ENCODE measurements at regions not wholly inside any gene's neighbourhood (a gene's known extent, or its start where the extent isn't known, plus 50 kb on each side); places are given as distances from the start of the nearest gene placed in this dataset.

DNA sequence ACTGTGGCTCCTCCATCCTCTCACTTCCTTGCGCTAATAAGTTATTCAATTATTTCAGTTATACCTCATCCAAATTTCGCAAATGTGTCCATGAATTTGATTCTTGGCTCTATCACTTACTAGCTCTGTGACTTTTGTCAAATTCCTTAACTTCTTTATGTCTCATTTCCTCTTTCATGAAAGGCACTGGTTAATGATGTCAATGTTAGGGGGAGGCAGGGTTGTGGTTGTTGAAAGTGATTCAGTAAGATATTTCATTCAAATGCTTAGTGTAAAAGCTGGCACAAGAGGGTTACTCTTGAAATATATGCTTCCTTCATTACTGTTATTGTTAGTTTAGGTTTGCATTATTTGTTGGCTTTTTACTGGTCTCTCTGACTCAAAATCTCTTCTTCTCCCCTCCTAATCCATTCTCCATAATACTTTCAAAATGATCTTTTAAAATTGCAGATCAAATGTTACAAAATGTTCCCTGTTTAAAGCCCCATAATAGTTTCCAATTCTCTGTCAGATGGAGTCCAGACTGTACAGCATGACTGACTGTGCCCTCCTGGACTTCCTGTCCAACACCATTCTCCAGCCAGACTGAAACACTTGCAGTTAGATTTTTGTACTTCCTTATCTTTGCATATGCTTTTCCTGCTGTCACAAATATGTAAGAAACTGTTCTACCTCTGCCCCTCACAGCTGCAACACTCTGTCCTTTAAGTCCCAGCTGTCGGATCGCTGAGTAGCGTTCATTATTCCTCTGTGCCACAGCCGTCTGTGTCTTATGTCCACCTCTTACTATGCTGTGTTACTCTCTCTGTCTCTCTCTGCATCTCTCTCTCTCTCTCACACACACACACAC is 510.6 kb upstream of the RAG2 start:
- DNase-seq (ENCODE audit: low read depth in 4 of 4, low spot score in 1 of 4) = no peak

DNA sequence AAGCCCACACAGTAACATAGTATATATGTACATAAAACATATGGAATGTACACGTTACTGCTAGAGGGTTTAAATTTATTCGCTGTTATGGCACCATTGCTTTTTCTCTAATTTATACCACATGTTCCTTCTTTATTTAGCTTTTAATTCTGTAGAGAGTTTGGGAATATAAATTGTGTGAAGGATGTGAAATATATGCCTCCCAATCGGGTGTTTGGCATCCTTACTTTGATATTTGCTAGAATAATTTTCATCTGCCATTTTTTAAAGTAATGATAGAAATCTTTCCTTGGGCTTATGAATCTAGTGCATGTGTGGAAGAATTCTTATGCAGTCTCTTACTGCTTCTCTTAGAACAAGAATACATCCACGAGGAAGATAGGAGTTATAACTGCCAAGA is 509.8 kb upstream of the RAG2 start:
- no peak for DNase-seq (ENCODE audit: low read depth in 4 of 4, low spot score in 1 of 4)

- no peak for DNase-seq (ENCODE audit: low read depth in 4 of 4, low spot score in 1 of 4)
Observed at GRCh38 chr11:37107415-37107814, 509.4 kb upstream of the RAG2 start.

- no peak for DNase-seq (ENCODE audit: low read depth in 4 of 4, low spot score in 1 of 4)
Observed at GRCh38 chr11:37105427-37105826, 507.4 kb upstream of the RAG2 start.

DNA sequence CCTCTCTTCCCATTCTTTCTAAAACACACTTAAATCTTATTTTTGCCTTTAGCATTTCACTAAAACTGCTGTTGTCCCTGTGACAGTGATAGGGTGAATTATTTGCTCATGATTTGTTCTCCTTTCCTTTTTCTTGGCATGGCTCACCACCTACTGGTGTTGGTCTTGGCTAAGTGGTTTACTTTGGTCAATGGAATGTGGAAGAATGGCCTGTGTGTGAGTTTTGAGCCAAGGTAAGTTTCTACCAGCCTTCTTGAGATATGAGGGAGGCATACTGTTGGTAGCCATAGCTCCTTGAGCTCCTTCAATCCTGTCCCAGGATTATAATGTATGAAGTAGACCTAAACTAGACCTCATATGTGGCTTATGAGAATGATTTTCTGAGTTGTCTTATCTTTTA is 506.3 kb upstream of the RAG2 start:
- no peak for DNase-seq (ENCODE audit: low read depth in 4 of 4, low spot score in 1 of 4)

- DNase-seq (ENCODE audit: low read depth in 4 of 4, low spot score in 1 of 4) = no peak
Observed at GRCh38 chr11:37100008-37100407, 502.0 kb upstream of the RAG2 start.

- no peak for DNase-seq (ENCODE audit: low read depth in 4 of 4, low spot score in 1 of 4)
Observed at GRCh38 chr11:37092487-37092886, 494.5 kb upstream of the RAG2 start.

GRCh38 chr11:37089439-37089838 is 491.4 kb upstream of the RAG2 start:
- no peak for DNase-seq (ENCODE audit: low read depth in 4 of 4, low spot score in 1 of 4)

DNA sequence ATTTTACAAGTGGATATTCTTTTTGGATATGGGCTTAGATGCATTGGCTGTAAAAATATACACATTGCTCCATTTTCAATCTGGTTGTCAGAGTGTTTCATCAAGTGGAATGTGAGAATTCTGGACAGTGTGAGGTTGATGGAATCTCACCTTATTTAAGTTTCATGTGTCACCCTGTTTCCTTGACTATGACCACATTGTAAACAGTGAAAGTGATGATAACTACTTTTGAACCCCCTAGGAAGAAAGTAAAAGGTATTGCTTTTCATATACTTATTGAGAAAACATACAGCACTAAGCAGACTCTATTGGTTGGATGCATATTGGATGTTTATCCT is 490.5 kb upstream of the RAG2 start:
- no peak for DNase-seq (ENCODE audit: low read depth in 4 of 4, low spot score in 1 of 4)

GRCh38 chr11:37087650-37088572 is 489.9 kb upstream of the RAG2 start:
- DNase-seq (ENCODE audit: low read depth in 4 of 4, low spot score in 1 of 4) = no peak

- no peak for DNase-seq (ENCODE audit: low read depth in 4 of 4, low spot score in 1 of 4)
Observed at GRCh38 chr11:37078521-37078920, 480.5 kb upstream of the RAG2 start.

DNA sequence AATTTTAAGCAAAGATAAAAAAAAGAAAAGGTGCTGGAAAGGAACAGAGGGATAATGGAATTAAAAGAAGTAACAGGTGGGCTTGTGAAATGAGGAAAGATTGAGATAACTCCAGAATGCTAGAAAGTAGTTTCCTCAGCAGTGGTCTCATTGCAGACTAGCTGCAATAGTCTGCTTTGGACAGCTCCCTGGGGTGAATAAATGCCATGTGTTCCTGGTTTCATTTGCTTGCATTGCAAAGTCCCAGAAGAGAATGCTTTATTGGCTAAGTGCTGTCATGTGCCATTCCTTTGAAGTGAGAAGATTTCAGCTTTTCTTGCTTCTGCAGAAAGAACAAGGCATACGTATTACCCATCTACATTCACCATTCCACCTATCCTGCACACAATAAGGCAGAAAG is 478.8 kb upstream of the RAG2 start:
- DNase-seq (ENCODE audit: low read depth in 4 of 4, low spot score in 1 of 4) = no peak

- DNase-seq (ENCODE audit: low read depth in 4 of 4, low spot score in 1 of 4) = no peak
Observed at GRCh38 chr11:37072538-37073055, 474.6 kb upstream of the RAG2 start.

GRCh38 chr11:37050311-37050710 is 452.3 kb upstream of the RAG2 start:
- DNase-seq (ENCODE audit: low read depth in 4 of 4, low spot score in 1 of 4) = no peak

DNA sequence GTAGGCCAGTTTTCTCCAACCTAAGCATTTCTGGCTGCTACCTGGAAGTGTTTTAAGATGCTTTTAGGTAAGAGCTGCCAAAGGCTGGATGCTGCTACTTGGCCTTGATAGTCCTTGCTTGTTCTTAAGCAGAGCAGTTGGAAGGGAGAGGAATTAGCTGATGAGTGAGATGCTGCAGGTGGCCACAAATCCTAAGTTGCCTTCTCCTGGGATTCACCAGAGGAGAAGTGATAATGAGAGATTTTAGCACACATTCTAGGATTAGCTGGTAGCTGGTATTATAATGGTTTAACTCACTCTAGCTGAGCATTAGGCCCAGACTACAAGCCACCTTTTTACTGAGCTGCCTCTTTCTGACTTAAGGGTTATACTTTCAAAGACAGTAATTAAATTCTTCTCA is 442.9 kb upstream of the RAG2 start:
- DNase-seq (ENCODE audit: low read depth in 4 of 4, low spot score in 1 of 4) = no peak

DNA sequence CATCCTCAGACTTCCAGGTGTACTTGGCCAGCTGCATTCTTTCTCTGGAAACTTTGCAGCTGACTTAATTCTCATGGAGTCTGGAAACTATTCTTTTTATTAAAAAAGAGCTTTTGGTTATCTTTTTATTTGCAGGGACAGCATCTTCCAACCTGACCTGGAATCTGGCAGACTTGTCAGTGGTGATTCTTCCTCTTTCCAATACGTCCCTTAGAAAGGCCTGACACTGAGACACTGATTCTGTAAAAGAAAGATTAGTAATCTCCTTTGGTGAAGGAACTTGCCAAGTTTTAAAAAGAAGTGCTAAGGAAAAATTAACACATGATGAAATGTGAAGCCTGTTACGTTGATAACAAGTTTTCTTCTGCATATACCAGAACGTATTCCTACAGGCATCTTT is 440.9 kb upstream of the RAG2 start:
- no peak for DNase-seq (ENCODE audit: low read depth in 4 of 4, low spot score in 1 of 4)

- DNase-seq (ENCODE audit: low read depth in 4 of 4, low spot score in 1 of 4) = no peak
Observed at GRCh38 chr11:37026741-37027140, 428.7 kb upstream of the RAG2 start.

DNA sequence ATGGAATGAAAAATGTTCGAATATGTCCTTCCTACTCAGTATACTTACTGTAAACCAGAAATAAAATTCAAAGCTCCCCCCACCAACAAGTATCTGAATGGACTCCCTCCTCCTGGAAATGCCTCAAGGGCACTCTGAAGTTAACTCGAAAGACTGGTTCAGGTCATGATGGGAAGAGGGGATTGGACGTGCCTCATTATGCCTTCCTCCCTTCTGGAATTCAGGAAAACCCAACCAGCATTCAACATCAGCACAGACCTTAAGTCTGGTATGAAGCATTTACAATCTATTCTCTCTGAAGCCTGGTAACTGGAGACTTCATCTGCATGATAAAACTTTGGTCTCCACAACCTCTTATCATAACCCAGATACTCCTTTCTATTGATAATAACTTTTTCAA is 428.3 kb upstream of the RAG2 start:
- no peak for DNase-seq (ENCODE audit: low read depth in 4 of 4, low spot score in 1 of 4)

DNA sequence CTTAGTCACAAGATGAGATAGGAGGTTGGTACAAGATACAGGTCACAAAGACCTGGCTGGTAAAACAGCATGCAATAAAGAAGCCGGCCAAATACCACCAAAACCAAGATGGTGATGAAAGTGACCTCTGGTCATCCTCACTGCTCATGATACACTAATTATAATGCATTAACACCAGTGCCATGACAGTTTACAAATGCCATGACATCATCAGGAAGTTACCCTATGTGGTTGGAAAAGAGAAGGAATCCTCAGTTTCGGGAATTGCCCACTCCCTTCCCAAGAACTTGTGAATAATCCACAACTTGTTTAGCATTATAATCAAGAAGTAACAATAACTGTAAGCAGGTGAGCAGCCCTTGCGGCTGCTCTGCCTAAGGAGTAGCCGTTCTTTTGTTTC is 408.5 kb upstream of the RAG2 start:
- no peak for DNase-seq (ENCODE audit: low read depth in 4 of 4, low spot score in 1 of 4)

GRCh38 chr11:37002831-37003230 is 404.8 kb upstream of the RAG2 start:
- DNase-seq (ENCODE audit: low read depth in 4 of 4, low spot score in 1 of 4) = no peak

DNA sequence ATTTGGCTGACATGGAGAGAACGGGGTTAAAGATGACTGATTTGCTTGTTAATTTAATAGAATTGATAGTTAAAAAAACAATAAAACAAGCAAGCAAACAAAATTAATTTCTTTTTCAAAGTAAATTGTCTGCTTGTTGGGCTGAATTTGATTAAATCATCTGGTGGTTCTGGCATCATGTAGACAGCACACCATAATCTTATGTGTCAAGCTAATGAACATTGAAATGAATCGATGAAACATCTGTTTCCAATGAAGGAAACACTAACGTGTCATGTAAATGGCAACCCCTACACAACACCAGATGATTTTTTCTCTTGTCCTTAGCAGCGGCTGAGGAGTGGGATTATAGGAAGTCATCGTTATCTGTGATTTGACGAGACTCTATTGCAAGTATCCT is 399.6 kb upstream of the RAG2 start:
- DNase-seq (ENCODE audit: low read depth in 4 of 4, low spot score in 1 of 4) = no peak

DNA sequence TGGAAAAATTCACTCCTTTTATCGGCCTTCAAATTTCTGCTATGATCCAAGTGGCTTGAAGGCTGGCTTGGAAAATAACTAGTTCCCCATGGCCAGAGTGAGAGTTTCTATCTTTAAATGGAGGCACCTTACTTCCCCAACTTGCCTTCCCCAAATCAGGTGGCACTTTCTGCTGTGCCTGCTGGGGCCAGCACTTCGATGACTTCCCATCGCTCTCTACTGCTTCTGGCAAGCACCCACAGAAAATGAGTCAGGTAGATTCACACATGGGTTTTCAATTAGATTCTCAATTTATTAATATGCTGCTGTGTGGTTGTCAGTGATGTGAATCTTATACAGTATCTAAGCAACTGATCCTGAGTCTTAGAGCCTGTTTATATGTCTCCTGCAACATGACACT is 398.8 kb upstream of the RAG2 start:
- DNase-seq (ENCODE audit: low read depth in 4 of 4, low spot score in 1 of 4) = no peak

Data from stimulated activated CD4-positive, alpha-beta T cell treated with anti-CD3 and anti-CD28 coated beads, Interleukin-1b, Interleukin-23, amount 100 ng/mL, for 24 hours (primary cell).